GM10266 (cell line): ENCODE measurements at regions not wholly inside any gene's neighbourhood (a gene's known extent, or its start where the extent isn't known, plus 50 kb on each side); places are given as distances from the start of the nearest gene placed in this dataset.
"Not testable (repeated sequence)": the region's sequence is repeated elsewhere in the genome, so short reads cannot be mapped to it uniquely, and the experiment has no call there.

Experiments used
- DNase-seq: peaks from one replicate; pipeline ENCODE4 v3.0.0; 2012; ENCODE audit errors: extremely low spot score
- TF ChIP-seq, protein P1 (sequence below): IDR thresholded peaks from 2 replicates; pipeline ENCODE4 v1.5.1; 2012; ENCODE audit warnings: mild to moderate bottlenecking, low read depth; ENCODE audit not compliant: control insufficient read depth, insufficient read depth; ENCODE audit errors: missing control alignments

DNA sequence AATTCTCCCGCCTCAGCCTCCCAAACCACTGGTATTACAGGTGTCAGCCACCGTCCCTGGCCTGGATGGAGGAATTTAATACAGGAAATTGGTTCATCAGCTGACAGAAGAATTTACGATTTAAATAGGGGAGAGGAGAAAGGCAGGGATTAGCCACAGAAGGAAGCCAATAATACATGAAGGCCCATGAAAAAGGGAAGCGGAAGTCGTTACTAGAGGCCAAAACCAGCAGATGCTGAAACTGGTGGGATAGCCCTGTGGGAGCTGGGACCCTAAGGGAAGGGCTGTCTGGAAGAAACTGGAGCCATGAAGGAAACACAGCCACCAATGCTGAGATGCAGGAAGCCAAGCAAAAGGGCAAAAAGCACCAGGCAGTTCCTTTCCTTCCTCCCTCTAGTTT, 163.7 kb upstream of the RMP24 start:
- DNase-seq: no peak

DNA sequence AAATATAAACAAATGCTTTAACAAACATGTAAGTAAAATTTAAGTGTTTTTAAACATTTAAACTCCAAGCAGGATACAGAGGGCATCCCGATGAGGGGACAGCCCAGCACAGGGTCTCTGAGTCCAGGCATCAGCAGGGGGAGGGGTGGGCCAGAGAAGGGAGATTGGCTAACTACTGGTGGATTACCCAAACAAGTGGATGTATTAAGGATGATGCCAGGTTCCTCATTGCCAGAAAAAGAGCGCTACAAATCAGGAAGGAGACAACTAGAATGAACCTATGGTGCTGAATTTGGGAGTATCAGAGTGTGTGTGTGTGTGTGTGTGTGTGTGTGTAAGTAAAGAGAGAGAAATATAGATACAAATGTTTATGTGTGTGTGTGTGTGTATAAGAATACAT, 162.0 kb upstream of the RMP24 start:
- TF ChIP-seq, protein P1, sequence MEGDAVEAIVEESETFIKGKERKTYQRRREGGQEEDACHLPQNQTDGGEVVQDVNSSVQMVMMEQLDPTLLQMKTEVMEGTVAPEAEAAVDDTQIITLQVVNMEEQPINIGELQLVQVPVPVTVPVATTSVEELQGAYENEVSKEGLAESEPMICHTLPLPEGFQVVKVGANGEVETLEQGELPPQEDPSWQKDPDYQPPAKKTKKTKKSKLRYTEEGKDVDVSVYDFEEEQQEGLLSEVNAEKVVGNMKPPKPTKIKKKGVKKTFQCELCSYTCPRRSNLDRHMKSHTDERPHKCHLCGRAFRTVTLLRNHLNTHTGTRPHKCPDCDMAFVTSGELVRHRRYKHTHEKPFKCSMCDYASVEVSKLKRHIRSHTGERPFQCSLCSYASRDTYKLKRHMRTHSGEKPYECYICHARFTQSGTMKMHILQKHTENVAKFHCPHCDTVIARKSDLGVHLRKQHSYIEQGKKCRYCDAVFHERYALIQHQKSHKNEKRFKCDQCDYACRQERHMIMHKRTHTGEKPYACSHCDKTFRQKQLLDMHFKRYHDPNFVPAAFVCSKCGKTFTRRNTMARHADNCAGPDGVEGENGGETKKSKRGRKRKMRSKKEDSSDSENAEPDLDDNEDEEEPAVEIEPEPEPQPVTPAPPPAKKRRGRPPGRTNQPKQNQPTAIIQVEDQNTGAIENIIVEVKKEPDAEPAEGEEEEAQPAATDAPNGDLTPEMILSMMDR: no peak
- no peak for DNase-seq

More for the DNA sequence above, 163.7 kb upstream of the RMP24 start:
- TF ChIP-seq, protein P1: no peak

DNA sequence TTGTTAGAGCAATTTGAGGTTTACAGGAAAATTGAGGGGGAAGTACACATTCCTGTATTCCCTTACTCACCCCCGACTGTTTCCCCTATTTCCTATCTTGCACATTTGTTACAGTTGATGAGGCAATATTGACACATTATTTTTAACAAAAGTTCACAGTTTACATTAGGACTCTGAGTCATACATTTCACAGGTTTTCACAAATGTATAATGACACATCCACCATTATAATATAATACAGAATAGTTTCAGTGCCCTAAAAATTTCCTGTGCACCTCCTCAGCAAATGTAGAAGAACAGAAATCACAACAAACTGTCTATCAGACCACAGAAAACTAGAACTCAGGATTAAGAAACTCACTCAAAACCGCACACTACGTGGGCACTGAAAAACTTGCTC, 160.6 kb upstream of the RMP24 start:
- DNase-seq: no peak
- TF ChIP-seq, protein P1: no peak

DNA sequence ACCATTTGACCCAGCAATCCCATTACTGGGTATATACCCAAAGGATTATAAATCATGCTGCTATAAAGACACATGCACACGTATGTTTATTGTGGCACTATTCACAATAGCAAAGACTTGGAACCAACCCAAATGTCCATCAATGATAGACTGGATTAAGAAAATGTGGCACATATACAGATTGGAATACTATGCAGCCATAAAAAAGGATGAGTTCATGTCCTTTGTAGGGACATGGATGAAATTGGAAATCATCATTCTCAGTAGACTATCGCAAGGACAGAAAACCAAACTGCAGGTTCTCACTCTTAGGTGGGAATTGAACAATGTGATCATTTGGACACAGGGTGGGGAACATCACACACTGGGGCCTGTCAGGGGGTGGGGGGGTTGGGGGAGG, 157.5 kb upstream of the RMP24 start:
- not testable (repeated sequence) for DNase-seq

DNA sequence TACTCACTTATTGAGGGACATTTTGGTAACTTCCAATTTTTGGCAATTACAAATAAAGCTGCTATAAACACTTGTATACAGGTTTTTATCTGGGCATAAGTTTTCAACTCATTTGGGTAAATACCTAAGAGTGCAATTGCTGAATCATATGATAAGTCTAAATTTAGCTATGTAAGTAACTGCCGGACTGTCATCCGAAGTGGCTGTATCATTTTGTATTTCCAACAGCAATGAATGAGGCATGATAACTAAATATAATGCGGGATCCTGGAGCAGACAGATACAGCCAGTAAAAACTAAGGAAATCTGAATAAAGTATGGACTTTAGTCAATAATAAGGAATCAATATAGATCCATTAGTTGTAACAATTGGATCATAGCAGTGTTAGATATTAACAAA, 156.5 kb upstream of the RMP24 start:
- DNase-seq: no peak
- TF ChIP-seq, protein P1: no peak

DNA sequence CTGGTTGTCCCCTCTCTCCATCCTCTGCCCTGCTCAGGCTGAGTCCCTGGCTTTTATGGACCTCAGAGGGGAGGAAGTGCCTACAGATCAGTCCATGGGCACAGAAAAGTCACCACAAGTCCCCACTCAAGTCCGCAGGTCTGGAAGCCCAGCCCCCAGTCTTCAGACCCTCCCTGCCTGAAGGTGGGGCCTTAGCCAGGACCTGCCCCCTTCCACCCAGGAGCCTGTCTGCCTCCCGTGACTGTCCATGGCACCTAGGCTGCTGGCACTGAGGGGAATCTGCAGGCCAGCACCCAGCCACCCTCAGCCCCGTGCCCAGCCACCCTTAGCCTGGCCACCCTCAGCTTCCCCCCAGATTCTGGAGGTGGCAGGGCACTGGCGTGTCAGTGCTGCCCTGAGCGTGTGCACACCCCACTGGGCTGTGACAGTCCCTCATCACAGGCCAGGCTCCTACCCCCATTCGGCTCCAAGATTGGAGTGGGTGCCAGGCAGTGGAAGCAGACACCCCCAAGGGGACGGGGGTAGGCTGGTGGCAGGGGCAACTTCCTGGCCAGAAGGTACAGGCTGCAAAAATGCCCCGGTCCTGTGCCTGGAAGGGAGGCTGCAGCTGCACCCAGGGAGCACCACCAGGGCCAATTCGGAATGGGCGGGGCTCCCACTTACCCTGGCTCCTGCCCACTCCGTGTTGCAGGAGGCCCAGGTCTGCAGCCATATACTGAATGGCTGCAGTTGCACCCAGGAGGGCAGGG, 154.7 kb upstream of the RMP24 start:
- TF ChIP-seq, protein P1: no peak
- DNase-seq: no peak

DNA sequence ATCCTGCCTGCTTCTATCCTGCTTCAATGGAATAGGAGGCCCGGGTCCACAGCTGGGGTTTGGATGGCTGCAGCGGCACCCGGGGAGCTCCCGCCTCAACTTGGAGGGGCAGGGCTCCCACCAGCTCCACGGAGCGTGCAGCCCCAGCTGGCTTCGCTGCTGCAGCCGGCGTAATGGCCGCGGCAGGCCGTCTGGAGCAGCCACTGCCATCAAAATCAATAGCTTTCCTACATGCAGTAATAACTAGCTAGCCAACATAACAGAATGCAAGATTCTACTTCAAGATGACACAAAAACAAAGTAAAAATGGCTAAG, 154.2 kb upstream of the RMP24 start:
- no peak for DNase-seq
- TF ChIP-seq, protein P1: no peak

DNA sequence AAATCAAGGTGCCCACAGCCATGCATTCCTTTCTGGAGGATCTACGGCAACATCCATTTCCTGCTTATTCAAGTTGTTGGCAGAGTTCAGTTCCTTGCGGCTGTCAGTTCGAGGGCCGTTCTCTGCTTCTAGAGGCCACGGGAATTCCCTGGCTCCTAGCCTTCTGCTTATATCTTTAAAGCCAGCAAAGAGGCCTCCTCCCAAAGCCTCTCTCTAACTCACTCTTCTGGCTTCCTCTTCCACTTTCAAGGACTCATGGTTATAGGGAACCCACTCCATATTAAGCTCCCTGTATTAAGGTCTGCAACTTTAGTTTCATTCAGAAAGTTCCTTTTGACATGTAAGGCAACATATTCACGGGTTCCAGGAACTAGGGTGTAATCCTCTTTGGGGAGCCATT, 150.1 kb upstream of the RMP24 start:
- DNase-seq: no peak
- TF ChIP-seq, protein P1: no peak
